Mucosa of gallbladder (tissue), 1 donor: ENCODE measurements at regions not wholly inside any gene's neighbourhood (a gene's known extent, or its start where the extent isn't known, plus 50 kb on each side); places are given as distances from the start of the nearest gene placed in this dataset.

Experiments used
- DNase-seq: peaks from one replicate; pipeline ENCODE4 v3.0.0-alpha.2; 2020; ENCODE audit warnings: low spot score
- donor health status: DM: no; HTN: no; CAD: no.

GRCh38 chr6:167674486-167674885 is 152.2 kb upstream of the AFDN start:
- DNase-seq, result no peak

DNA sequence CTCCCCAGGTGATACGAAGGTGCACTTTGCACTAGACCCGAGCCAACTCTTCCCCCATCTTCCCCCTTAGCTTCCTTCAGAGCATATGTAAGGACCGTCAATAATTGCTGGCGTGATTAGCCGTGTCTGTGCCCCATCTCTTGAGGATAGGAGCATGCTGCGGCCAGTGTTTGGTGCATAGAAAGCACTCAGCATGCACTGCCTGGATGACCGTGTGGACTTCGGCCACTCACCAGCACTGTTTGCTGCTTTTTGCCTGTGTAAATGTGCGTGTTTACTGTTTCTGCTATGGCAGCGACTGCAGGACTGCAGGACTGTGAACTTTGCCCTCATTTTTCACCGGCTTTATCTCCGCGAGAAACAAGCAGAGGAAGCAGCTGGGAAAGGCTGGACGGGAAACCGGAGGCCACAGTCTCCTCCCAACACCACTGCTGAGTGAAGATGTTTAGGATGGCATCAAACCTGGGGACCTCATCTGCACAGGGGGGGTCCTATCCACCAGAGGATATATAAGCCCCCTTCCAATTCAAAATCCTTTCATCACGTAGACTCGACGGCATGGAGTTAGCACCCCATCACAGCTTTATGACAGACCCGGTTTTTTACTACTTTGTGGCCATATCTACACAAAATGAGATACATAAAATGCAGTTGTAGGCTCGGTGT is 150.6 kb upstream of the AFDN start:
- DNase-seq, result peak; percentile 86

DNA sequence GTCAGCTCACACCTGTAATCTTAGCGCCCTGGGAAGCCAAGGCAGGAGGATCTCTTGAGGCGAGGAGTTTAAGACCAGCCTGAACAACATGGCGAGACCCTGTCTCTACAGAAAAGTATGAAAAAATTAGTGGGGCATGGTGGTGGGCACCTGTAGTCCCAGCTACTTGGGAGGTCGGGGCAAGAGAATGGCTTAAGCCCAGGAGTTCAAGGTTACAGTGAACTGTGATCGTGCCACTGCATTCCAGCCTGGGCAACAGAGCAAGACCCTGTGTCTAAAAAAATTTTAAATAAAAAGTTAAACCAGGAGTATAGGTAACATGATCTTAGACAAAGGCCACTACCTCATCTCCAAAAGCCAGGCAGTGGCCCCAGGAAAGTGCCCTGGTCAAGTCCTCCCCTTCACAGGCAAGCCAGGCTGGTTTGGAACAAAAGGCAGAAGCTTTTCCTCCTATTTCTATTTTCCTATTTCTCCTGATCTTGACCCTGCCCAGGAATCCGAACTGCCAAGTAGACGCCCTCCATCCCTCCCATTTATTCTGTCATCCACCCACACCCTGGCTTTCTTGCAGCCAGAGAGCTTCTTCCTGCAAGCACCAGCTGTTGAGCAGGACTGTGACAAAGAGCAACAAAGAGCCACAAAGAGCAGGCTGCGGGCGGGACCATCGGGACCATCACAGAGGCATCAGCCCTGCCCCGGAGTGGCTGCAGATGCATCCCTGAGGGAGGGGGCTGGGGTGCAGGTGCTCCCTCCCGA is 149.9 kb upstream of the AFDN start:
- DNase-seq, result no peak

DNA sequence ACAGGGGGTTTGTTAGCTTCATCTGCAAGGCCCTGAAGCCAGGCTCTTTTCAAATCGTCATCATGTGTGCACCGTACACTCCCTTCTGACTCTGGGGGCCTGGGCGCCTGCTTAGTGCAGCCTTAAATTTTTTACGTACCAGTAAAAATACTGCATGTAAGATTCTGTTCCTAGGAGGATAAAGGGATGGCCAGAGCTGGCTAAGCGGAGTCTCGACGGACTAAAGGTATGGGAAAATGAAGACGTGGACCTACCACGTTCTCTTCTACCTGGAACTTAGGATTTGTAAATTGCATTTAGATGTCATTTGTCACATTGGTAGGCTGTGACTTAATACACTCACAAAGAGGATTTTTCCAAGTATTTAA is 149.3 kb upstream of the AFDN start:
- DNase-seq, result no peak

DNA sequence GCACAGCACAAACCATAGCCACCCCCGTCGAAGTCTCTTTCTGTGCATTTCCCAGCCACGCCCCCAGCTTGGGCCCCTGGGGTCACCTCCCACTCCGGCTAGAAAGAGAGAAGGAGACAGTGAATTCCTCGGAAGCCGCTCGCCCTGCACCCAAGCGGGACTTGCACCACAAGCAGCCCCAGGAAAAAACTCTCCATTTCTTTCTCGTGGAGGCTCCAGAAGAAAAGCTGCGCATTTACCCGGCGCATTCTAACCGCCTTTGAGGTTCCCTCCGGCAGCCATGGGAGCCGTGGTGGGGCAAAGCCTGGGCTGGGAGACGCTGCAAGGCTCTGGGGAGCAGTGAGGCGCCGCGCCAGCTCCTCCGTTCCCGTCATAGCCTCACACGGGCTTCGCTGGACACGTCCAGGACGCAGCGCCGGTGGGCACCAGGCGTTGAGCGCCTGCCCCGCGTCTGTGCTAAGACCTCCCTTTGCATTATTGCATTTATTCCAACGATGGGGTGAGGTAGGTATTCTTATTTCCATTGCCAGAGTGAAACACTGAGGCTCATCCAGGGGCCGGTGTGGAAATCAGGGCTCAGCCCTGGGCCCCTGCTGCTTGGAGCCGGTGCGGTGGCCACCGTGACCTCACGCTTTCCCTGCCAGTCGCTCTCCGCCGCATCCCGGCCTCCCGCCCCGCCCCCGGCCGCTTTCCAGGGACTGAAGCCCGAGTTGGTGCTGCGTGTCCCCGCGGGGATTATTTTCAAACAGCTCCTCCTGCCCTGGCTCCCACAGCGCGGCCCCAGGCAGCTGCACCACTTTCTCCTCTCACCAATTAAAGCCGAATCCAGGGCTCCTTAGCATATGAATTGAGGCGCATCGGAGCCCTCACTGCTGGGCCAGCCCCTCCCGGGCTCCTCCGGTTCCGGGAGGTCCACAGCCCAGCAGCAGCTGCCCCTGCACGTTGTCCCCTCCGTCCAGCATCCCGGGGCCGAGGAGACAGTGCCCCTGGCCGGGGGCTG is 148.3 kb upstream of the AFDN start:
- DNase-seq, result peak; percentile 35

DNA sequence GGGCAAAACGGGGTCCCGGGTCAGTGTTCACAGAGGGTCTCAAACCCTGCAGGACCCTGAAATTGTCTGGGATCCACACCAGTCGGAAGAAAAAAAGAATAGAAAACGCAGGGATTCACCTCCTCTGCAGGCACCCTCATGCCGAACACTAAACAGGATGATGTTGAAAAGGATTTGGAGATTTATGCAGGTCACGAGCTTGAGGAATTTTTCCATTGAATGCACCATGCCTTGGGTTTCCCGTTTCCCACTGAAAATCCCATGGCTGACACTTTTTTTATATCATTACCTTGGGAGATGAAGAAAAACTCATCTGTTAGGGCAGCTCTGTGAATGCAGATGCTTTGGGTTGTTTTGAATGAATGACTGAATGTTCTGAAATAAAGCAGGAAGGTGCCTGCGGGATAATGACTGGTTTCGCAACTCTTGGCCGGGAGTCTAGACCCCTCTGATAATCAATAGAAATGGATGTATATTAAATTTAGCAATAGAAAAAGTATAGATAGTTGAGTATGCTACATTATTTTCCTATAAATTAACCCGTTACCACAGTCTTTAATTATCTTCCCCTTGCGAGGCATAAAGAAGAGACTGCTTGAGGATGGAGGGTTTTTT is 147.5 kb upstream of the AFDN start:
- DNase-seq, result no peak

GRCh38 chr6:167679790-167680604 is 146.7 kb upstream of the AFDN start:
- DNase-seq, result no peak

DNA sequence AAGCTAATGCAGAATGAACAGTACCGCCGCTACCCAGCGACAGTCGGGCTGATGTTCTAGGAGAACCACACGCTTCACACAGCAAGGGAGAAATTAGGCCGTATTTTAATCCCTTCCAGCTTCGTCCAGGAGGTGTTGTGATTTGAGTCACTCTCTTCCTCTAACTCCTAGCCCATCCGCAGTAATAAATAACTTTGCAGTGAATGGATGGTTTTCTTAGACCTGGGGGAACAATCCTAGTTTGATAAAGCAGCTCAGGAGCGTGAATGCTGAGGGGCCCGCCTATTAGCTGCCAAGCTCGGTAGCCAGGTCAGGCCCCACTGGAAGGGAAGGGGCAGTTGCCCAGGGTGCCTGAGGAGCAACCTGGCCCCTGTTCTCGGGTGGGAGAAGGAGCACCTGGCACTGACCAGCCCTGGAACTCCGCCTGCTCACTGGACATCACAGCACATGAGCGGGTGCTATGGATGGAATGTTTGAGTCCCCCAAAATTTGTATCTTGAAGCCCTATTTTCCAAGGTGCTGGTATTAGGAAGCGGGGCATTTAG is 146.0 kb upstream of the AFDN start:
- no peak for DNase-seq

GRCh38 chr6:167682125-167682524 is 144.6 kb upstream of the AFDN start:
- DNase-seq, result no peak

DNA sequence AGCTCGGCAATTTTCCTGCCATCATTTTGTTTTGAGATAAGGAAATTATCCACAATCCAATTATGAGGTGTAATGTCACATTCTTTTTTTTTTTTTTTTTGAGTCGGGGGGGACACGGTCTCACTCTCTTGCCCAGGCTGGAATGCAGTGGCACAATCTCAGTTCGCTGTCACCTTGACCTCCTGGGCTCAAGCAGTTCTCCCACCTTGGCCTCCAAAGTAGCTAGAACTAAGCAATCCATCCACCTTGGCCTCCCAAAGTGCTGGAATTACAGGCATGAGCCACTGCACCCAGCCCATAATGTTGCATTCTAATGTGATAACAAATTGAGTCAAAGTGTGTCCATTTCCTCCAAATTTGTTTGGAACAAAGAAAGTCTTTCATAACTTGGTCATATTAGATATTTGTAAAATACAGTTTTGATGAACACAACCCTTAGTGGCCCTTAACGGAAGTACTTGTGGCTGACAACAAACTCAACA is 144.1 kb upstream of the AFDN start:
- DNase-seq, result no peak

DNA sequence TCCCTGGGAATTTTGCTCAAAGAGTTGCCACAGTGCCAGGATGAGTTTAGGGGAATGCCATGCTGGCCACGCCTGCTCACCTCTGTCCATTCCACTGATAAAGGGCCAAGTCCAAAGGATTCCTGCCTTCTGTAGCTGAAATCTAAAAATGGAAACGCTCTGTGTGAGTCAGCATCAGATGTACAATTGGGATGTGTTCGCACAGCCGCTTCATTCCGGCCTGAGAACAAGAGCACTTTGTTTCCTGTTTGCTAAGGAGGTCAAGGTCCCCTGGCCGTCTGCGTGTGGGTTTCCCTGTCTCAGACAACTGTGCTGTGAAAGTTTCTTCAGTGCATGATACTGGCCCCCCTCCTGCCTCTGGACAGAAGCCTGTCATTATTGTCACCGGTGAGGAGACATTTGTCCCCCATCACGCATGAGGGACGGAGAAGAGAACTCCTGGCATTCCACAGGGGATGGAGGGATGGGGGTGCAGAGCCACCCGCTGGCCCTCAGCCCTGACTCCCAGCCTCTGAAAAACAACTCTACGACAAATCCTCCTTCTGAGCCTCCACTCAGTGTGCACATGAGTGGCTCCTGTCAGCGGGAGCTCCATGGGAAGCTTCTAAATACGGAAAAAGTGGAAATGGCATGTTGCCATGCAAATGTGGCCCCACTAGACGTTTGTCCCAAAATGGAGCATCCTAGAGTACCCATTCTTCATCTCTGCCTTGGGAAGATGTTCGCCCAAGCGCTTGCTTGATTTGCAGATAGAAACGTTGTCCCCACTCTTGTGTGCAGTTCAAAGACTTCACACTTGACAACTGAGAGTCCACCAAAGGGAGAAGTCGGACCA is 143.5 kb upstream of the AFDN start:
- peak; percentile 91 for DNase-seq

- DNase-seq, result peak; percentile 48
Observed at GRCh38 chr6:167684276-167685104, 142.2 kb upstream of the AFDN start.

DNA sequence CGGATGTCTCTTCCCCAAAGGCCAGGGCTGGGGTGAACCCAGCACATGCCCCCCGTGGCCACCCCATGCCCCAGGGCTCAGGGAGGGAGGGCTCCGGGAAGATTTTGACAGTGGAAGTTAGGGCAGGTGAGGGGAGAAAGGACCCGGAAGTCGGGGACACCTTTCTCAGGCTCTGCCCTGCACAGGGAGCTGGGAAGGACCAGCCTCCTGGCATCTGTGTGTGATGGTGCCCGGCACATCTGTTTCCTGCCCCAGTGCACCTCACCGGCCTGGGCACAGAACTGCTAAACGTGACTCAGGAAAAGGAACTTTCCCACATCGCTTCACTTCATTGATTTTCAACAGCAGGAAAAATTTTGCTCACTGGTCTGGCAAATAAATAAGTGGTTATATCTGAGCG is 141.1 kb upstream of the AFDN start:
- DNase-seq, result no peak

DNA sequence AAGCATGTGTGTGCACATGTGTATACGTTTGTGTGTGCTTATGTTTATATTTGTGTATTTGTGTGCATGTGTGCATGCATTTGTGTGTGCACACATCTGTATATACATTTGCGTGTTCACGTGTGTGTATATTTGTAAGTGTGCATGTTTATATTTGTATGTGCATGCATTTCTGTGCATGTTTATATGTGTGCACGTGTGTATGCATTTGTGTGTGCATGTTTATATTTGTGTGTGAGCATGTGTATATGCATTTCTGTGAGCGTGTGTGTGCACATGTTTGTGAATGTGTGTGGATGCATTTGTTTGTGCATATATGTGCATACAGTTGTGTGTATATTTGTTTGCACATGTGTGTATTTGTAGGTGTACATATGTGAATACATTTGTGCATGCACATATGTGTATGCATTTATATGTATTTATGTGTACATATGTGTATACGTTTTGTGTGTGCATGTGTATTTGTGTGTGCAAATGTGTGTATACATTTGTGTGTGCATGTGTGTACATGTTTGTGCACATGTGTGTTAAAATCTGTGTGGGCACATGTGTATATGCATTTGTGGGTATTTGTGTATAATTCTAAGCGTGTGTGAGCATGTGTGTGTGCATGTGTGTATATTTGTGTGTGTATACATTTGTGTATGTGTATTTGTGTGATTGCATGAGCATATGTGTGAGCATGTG is 140.4 kb upstream of the AFDN start:
- no peak for DNase-seq

GRCh38 chr6:167687116-167687725 is 139.5 kb upstream of the AFDN start:
- DNase-seq, result no peak

GRCh38 chr6:167688123-167688522 is 138.6 kb upstream of the AFDN start:
- DNase-seq, result no peak

- DNase-seq, result no peak
Observed at GRCh38 chr6:167689278-167689677, 137.4 kb upstream of the AFDN start.

DNA sequence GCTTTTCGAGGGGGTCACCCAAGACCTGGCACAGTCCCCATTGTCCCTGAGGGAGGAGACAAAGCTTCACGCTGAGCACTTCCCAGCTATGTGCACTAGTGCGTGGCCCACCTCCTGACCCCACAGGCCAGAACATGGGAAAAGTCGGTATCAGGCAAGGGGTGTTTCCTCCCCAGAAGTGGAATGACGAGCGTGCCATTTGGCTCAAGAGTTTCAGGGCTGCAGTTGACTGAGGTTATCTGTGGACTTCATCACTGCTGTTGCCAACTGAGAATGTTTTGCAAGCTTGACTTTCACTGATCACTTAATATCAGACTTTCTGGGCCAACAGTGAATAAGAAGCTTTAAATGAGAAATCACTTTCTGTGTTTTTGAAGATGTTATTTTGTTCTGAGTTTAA is 137.0 kb upstream of the AFDN start:
- no peak for DNase-seq
